ENCODE measurements at regions not wholly inside any gene's neighbourhood (a gene's known extent, or its start where the extent isn't known, plus 50 kb on each side); places are given as distances from the start of the nearest gene placed in this dataset.

- Histone ChIP-seq H4K20me1 (ENCODE audit: insufficient read depth, poor library complexity, severe bottlenecking) (no peaks in the 10 kb centered on the region), H2AFZ (no peak overlapping the region), H3K79me2 (no peaks in the 10 kb centered on the region), H3K4me3 (no peak overlapping the region), H3K27ac (no peak overlapping the region), H3K9me3 (ENCODE audit: low read depth) (peaks cover 3% of the 10 kb centered on the region), H3K27me3 (no peaks in the 10 kb centered on the region), H3K36me3 (replicated peaks; ENCODE audit: insufficient read depth, low read depth) (no peaks in the 10 kb centered on the region), H3K9me2 (replicated peaks; ENCODE audit: insufficient read depth) (no peaks in the 10 kb centered on the region), H3K4me2 (no peak overlapping the region), H3K4me1 (ENCODE audit: insufficient read depth) (no peaks in the 10 kb centered on the region)
- no peak for TF ChIP-seq EZH2 (IDR thresholded peaks at IDR 0.05; ENCODE audit: borderline replicate concordance)
- no peak for TF ChIP-seq EZH2phosphoT487 (IDR thresholded peaks at IDR 0.05; ENCODE audit: low read depth, severe bottlenecking, unreplicated experiment)
- TF ChIP-seq, protein P1, sequence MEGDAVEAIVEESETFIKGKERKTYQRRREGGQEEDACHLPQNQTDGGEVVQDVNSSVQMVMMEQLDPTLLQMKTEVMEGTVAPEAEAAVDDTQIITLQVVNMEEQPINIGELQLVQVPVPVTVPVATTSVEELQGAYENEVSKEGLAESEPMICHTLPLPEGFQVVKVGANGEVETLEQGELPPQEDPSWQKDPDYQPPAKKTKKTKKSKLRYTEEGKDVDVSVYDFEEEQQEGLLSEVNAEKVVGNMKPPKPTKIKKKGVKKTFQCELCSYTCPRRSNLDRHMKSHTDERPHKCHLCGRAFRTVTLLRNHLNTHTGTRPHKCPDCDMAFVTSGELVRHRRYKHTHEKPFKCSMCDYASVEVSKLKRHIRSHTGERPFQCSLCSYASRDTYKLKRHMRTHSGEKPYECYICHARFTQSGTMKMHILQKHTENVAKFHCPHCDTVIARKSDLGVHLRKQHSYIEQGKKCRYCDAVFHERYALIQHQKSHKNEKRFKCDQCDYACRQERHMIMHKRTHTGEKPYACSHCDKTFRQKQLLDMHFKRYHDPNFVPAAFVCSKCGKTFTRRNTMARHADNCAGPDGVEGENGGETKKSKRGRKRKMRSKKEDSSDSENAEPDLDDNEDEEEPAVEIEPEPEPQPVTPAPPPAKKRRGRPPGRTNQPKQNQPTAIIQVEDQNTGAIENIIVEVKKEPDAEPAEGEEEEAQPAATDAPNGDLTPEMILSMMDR (IDR thresholded peaks at IDR 0.05; ENCODE audit: poor library complexity): no peak
- 68% methylated on average over 6 of the region's 6 CpGs for WGBS (ENCODE audit: low lambda C conversion rate, missing lambda C conversion rate)
- no peak for DNase-seq (ENCODE audit: low spot score)
These were observed 133.4 kb upstream of the FGGY start for GRCh38 chr1:59163268-59164092.

- TF ChIP-seq EZH2 (IDR thresholded peaks at IDR 0.05; ENCODE audit: borderline replicate concordance) (no peak), EZH2phosphoT487 (IDR thresholded peaks at IDR 0.05; ENCODE audit: low read depth, severe bottlenecking, unreplicated experiment) (no peak)
- TF ChIP-seq, protein P1 (IDR thresholded peaks at IDR 0.05; ENCODE audit: poor library complexity): no peak
- H3K36me3 ChIP-seq (replicated peaks; ENCODE audit: insufficient read depth, low read depth): no peaks in the 10 kb centered on the region
- H3K4me2 ChIP-seq: no peak overlapping the region
- no peaks in the 10 kb centered on the region for H3K27me3 ChIP-seq
- no peak overlapping the region for H2AFZ ChIP-seq
- H3K79me2 ChIP-seq: no peaks in the 10 kb centered on the region
- no peaks in the 10 kb centered on the region for H4K20me1 ChIP-seq (ENCODE audit: insufficient read depth, poor library complexity, severe bottlenecking)
- no peaks in the 10 kb centered on the region for H3K9me2 ChIP-seq (replicated peaks; ENCODE audit: insufficient read depth)
- no peak for DNase-seq (ENCODE audit: low spot score)
- no peak overlapping the region for H3K4me3 ChIP-seq
- H3K9me3 ChIP-seq (ENCODE audit: low read depth): no peaks in the 10 kb centered on the region
- H3K27ac ChIP-seq: no peak overlapping the region
- no peaks in the 10 kb centered on the region for H3K4me1 ChIP-seq (ENCODE audit: insufficient read depth)
- WGBS (ENCODE audit: low lambda C conversion rate, missing lambda C conversion rate): 67% methylated on average over 3 of the region's 3 CpGs
These were observed 132.5 kb upstream of the FGGY start for GRCh38 chr1:59164371-59164770.

DNA sequence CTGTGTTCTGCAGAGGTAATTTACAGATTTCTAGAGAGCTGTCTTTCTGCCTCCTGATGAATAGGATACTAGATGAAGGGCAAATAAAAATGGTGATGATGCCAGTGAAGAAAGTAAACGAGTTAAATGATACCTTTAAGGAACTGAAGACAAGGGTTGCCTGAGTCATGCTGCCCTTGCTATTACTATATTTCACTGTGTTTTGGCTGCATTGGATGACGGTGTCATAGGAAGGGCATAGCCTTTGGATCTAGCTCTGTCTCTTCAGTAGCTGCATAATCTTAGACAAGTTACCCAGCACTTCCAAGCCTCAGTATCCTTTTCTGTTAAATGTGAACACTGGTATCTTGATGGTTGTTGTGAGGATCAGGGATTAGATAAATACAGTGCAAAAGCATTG is 131.5 kb upstream of the FGGY start:
- Histone ChIP-seq H4K20me1 (ENCODE audit: insufficient read depth, poor library complexity, severe bottlenecking) (no peaks in the 10 kb centered on the region), H3K27me3 (no peaks in the 10 kb centered on the region), H3K4me3 (no peak overlapping the region), H2AFZ (no peak overlapping the region), H3K4me2 (no peak overlapping the region), H3K9me2 (replicated peaks; ENCODE audit: insufficient read depth) (no peaks in the 10 kb centered on the region), H3K79me2 (no peaks in the 10 kb centered on the region), H3K27ac (no peak overlapping the region), H3K4me1 (ENCODE audit: insufficient read depth) (no peaks in the 10 kb centered on the region), H3K9me3 (ENCODE audit: low read depth) (no peaks in the 10 kb centered on the region), H3K36me3 (replicated peaks; ENCODE audit: insufficient read depth, low read depth) (no peaks in the 10 kb centered on the region)
- TF ChIP-seq, protein P1 (IDR thresholded peaks at IDR 0.05; ENCODE audit: poor library complexity): no peak
- TF ChIP-seq EZH2phosphoT487 (IDR thresholded peaks at IDR 0.05; ENCODE audit: low read depth, severe bottlenecking, unreplicated experiment): no peak
- no peak for DNase-seq (ENCODE audit: low spot score)
- 49% methylated on average over 2 of the region's 2 CpGs for WGBS (ENCODE audit: low lambda C conversion rate, missing lambda C conversion rate)

Data from hepatocyte (in vitro differentiated cells).